Coronary artery (tissue), 2 donors: ENCODE measurements at regions not wholly inside any gene's neighbourhood (a gene's known extent, or its start where the extent isn't known, plus 50 kb on each side); places are given as distances from the start of the nearest gene placed in this dataset.

Source experiments
- DNase-seq: peaks from one replicate; pipeline ENCODE4 v3.0.0-alpha.2; 2017; ENCODE audit warnings: low spot score
- H3K27ac ChIP-seq, 2 donors: fragments of 200-600 bp; sonication (generic); one replicate each; pipeline ENCODE4 v1.5.1; 2016 to 2019
- H3K4me3 ChIP-seq: fragments of 200-600 bp; sonication (generic); 2 replicates; pipeline ENCODE4 v1.5.1; 2016; ENCODE audit warnings: mild to moderate bottlenecking, moderate library complexity
- CTCF ChIP-seq: fragments of 200-600 bp; sonication (generic); IDR thresholded peaks from one replicate; pipeline ENCODE4 v1.5.1; 2019; ENCODE audit warnings: antibody characterized with exemption

- H3K4me3 ChIP-seq: no peak overlapping the region
- no peak overlapping the region for H3K27ac ChIP-seq
- DNase-seq: no peak
- TF ChIP-seq CTCF: no peak
Observed at GRCh38 chr5:131079232-131079631, 85.8 kb downstream of the HINT1 start.

GRCh38 chr5:131068893-131069643 is 96.0 kb downstream of the HINT1 start:
- Histone ChIP-seq H3K27ac (no peak overlapping the region), H3K4me3 (no peak overlapping the region)
- no peak for TF ChIP-seq CTCF
- no peak for DNase-seq

GRCh38 chr5:131068076-131068475 is 97.0 kb downstream of the HINT1 start:
- TF ChIP-seq CTCF: no peak
- H3K4me3 ChIP-seq: no peak overlapping the region
- H3K27ac ChIP-seq: no peak overlapping the region
- no peak for DNase-seq

- Histone ChIP-seq H3K27ac (no peak overlapping the region), H3K4me3 (no peak overlapping the region)
- TF ChIP-seq CTCF: no peak
- DNase-seq: no peak
Observed at GRCh38 chr5:131067636-131068035, 97.4 kb downstream of the HINT1 start.

GRCh38 chr5:131064669-131065371 is 100.2 kb downstream of the HINT1 start:
- no peak for DNase-seq
- H3K27ac ChIP-seq: no peak overlapping the region
- no peak overlapping the region for H3K4me3 ChIP-seq
- TF ChIP-seq CTCF: no peak

GRCh38 chr5:131042021-131042789 is 122.9 kb downstream of the HINT1 start:
- Histone ChIP-seq H3K27ac (no peak overlapping the region), H3K4me3 (no peak overlapping the region)
- DNase-seq: no peak
- TF ChIP-seq CTCF: no peak
